ENCODE measurements at regions not wholly inside any gene's neighbourhood (a gene's known extent, or its start where the extent isn't known, plus 50 kb on each side); places are given as distances from the start of the nearest gene placed in this dataset.

DNA sequence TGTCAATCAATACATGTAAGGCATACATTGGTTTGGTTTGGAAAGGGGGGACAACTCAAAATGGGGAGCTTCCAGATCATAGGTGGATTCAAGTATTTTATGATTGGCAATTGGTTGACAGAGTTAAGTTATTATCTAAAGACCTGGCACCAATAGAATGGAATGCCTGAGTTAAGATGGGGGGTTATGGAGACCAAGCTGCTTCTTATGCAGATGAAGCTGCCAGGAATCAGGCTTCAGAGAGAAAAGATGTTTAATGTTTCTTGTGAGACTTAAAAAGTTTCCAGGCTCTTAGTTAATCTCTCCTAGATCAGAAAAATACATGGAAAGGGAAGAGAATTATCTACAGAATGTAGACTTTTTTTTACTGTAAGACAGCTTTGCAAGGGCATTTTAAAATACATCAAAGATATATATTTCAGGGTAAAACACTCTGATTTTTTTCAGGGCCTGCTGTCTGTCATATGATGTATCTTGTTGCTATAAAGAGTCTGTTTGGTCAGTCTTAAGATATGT, 1343.2 kb upstream of the LRRTM1 start:
- H3K9me2 ChIP-seq (replicated peaks; ENCODE audit: control insufficient read depth, low read length): no peaks in the 10 kb centered on the region
- H4K20me1 ChIP-seq (ENCODE audit: control insufficient read depth, insufficient read depth, low read depth, low read length): no peaks in the 10 kb centered on the region
- no peaks in the 10 kb centered on the region for H3K9me3 ChIP-seq (ENCODE audit: control insufficient read depth, insufficient read depth, low read length)
- no peaks in the 10 kb centered on the region for H3K36me3 ChIP-seq (ENCODE audit: control insufficient read depth, low read length)
- TF ChIP-seq, protein P1, sequence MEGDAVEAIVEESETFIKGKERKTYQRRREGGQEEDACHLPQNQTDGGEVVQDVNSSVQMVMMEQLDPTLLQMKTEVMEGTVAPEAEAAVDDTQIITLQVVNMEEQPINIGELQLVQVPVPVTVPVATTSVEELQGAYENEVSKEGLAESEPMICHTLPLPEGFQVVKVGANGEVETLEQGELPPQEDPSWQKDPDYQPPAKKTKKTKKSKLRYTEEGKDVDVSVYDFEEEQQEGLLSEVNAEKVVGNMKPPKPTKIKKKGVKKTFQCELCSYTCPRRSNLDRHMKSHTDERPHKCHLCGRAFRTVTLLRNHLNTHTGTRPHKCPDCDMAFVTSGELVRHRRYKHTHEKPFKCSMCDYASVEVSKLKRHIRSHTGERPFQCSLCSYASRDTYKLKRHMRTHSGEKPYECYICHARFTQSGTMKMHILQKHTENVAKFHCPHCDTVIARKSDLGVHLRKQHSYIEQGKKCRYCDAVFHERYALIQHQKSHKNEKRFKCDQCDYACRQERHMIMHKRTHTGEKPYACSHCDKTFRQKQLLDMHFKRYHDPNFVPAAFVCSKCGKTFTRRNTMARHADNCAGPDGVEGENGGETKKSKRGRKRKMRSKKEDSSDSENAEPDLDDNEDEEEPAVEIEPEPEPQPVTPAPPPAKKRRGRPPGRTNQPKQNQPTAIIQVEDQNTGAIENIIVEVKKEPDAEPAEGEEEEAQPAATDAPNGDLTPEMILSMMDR (IDR thresholded peaks at IDR 0.05; ENCODE audit: low read depth, low read length, poor library complexity, severe bottlenecking): no peak
- TF ChIP-seq EZH2phosphoT487 (IDR thresholded peaks at IDR 0.05; ENCODE audit: borderline replicate concordance, low read length): no peak
- no peaks in the 10 kb centered on the region for H3K4me1 ChIP-seq (ENCODE audit: control insufficient read depth, low read length)
- H3K27ac ChIP-seq (ENCODE audit: low read depth, low read length): no peak overlapping the region
- H3K79me2 ChIP-seq (ENCODE audit: control insufficient read depth, low read length): no peaks in the 10 kb centered on the region
- no peak overlapping the region for H3K4me3 ChIP-seq (ENCODE audit: low read length)
- no peak overlapping the region for H3K4me2 ChIP-seq (ENCODE audit: low read length)
- H3K27me3 ChIP-seq (ENCODE audit: control insufficient read depth, low read length): no peaks in the 10 kb centered on the region
- no peaks in the 10 kb centered on the region for H3F3A ChIP-seq (ENCODE audit: control insufficient read depth, insufficient read depth)

DNA sequence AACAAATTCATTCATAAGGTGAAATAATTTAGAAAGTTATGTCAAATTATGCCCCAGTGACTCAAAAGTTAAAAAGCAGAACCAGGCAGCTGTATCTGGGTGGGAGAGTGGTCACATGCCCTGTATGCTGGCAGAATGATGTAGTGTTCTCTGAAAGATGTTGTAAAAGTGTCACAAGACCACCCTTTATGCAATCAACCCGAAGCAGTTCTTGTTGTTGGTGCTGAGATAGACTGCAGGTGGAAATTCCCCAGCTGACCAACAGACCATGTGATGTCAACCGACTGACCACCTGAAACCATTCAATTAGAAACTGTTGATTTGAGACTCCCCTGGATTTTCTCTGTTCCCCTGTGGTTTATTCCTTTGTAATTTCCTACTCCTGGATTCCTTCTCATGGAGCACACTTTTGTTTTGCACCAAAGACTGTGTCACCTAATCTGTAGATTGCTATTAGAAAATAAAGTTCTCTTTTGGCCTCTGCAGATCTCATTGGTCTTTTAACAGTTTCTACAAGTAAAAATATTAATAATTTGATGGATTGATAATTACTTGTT, 1341.3 kb upstream of the LRRTM1 start:
- Histone ChIP-seq H4K20me1 (ENCODE audit: control insufficient read depth, insufficient read depth, low read depth, low read length) (no peaks in the 10 kb centered on the region), H3K4me3 (ENCODE audit: low read length) (no peak overlapping the region), H3K27me3 (ENCODE audit: control insufficient read depth, low read length) (no peaks in the 10 kb centered on the region), H3K9me3 (ENCODE audit: control insufficient read depth, insufficient read depth, low read length) (no peaks in the 10 kb centered on the region), H3F3A (ENCODE audit: control insufficient read depth, insufficient read depth) (no peaks in the 10 kb centered on the region), H3K9me2 (replicated peaks; ENCODE audit: control insufficient read depth, low read length) (no peaks in the 10 kb centered on the region), H3K4me2 (ENCODE audit: low read length) (no peak overlapping the region), H3K36me3 (ENCODE audit: control insufficient read depth, low read length) (no peaks in the 10 kb centered on the region), H3K4me1 (ENCODE audit: control insufficient read depth, low read length) (no peaks in the 10 kb centered on the region), H3K79me2 (ENCODE audit: control insufficient read depth, low read length) (no peaks in the 10 kb centered on the region), H3K27ac (ENCODE audit: low read depth, low read length) (no peak overlapping the region)
- no peak for TF ChIP-seq EZH2phosphoT487 (IDR thresholded peaks at IDR 0.05; ENCODE audit: borderline replicate concordance, low read length)
- TF ChIP-seq, protein P1 (IDR thresholded peaks at IDR 0.05; ENCODE audit: low read depth, low read length, poor library complexity, severe bottlenecking): no peak

DNA sequence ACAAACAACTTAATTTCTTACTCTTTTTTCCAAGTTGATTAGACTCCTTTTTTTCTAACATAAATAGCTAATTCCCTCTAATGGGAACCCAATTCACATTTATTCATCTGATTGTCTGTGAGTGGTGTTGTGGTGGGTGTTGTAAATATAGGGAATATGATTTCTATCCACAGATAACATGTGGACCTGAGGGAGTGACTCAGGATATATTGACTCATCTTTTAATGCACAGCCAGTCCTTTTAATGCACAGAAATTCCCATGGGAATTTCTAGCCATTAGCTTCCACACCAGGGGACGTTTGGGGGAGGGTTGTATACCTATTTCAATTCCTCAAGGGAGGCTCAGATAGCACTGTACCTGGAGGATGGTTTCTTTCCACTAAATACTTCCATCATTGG, 1339.6 kb upstream of the LRRTM1 start:
- Histone ChIP-seq H3K27me3 (ENCODE audit: control insufficient read depth, low read length) (no peaks in the 10 kb centered on the region), H3K27ac (ENCODE audit: low read depth, low read length) (no peak overlapping the region), H3K4me3 (ENCODE audit: low read length) (no peak overlapping the region), H3K4me1 (ENCODE audit: control insufficient read depth, low read length) (no peaks in the 10 kb centered on the region), H3K36me3 (ENCODE audit: control insufficient read depth, low read length) (no peaks in the 10 kb centered on the region), H3K79me2 (ENCODE audit: control insufficient read depth, low read length) (no peaks in the 10 kb centered on the region), H3K9me3 (ENCODE audit: control insufficient read depth, insufficient read depth, low read length) (no peaks in the 10 kb centered on the region), H3F3A (ENCODE audit: control insufficient read depth, insufficient read depth) (no peaks in the 10 kb centered on the region), H3K4me2 (ENCODE audit: low read length) (no peak overlapping the region), H3K9me2 (replicated peaks; ENCODE audit: control insufficient read depth, low read length) (no peaks in the 10 kb centered on the region), H4K20me1 (ENCODE audit: control insufficient read depth, insufficient read depth, low read depth, low read length) (no peaks in the 10 kb centered on the region)
- no peak for TF ChIP-seq EZH2phosphoT487 (IDR thresholded peaks at IDR 0.05; ENCODE audit: borderline replicate concordance, low read length)
- TF ChIP-seq, protein P1 (IDR thresholded peaks at IDR 0.05; ENCODE audit: low read depth, low read length, poor library complexity, severe bottlenecking): no peak

Data from DOHH2 (cell line).